Bronchial epithelial cell (primary cell): ENCODE measurements at regions not wholly inside any gene's neighbourhood (a gene's known extent, or its start where the extent isn't known, plus 50 kb on each side); places are given as distances from the start of the nearest gene placed in this dataset.

Experiments used
- DNase-seq: peaks from one replicate; pipeline ENCODE4 v3.0.0-alpha.2; 2010; ENCODE audit warnings: low read depth
- FAIRE-seq: peaks from 2 replicates; lab custom pipeline; 2011; peaks lifted over from hg19 to GRCh38; lab: Jason Lieb, UNC
- H3K27me3 ChIP-seq: 2 replicates; pipeline ENCODE4 v1.5.1; 2011; ENCODE audit warnings: low read length; ENCODE audit not compliant: control insufficient read depth, insufficient read depth
- H3K36me3 ChIP-seq: 2 replicates; pipeline ENCODE4 v1.5.1; 2011; ENCODE audit warnings: low read length; ENCODE audit not compliant: control insufficient read depth, insufficient read depth
- H3K4me3 ChIP-seq: 2 replicates; pipeline ENCODE4 v1.5.1; 2011; ENCODE audit warnings: mild to moderate bottlenecking, low read depth, low read length, control low read depth
- TF ChIP-seq, protein P1 (sequence below): IDR thresholded peaks from 2 replicates; pipeline ENCODE4 v1.5.1; 2011; ENCODE audit warnings: mild to moderate bottlenecking, moderate library complexity, low read length, control low read depth, inconsistent platforms; ENCODE audit not compliant: insufficient read depth, severe bottlenecking

DNA sequence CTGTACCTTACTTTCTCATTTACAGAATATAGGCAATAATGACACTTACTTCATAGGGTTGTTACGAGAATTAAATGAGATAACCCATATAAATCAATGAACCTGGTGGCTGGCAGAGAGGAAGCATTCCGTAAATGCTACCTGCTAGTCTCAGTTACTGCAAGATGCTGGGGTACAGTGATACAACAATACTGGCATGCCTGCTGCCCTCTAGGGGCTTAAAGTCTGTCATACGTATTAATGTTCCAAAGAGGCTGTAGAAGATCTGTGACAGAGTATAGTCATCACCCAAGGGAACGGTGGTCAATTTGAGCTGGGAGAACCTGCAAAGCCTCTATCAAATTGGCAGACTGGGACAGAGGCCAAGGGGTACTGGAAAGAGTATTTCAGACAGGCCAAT is 421.5 kb downstream of the GPAM start:
- FAIRE-seq (no peak), DNase-seq (no peak)
- Histone ChIP-seq H3K4me3 (no peak overlapping the region), H3K27me3 (no peaks in the 10 kb centered on the region), H3K36me3 (no peaks in the 10 kb centered on the region)
- TF ChIP-seq, protein P1, sequence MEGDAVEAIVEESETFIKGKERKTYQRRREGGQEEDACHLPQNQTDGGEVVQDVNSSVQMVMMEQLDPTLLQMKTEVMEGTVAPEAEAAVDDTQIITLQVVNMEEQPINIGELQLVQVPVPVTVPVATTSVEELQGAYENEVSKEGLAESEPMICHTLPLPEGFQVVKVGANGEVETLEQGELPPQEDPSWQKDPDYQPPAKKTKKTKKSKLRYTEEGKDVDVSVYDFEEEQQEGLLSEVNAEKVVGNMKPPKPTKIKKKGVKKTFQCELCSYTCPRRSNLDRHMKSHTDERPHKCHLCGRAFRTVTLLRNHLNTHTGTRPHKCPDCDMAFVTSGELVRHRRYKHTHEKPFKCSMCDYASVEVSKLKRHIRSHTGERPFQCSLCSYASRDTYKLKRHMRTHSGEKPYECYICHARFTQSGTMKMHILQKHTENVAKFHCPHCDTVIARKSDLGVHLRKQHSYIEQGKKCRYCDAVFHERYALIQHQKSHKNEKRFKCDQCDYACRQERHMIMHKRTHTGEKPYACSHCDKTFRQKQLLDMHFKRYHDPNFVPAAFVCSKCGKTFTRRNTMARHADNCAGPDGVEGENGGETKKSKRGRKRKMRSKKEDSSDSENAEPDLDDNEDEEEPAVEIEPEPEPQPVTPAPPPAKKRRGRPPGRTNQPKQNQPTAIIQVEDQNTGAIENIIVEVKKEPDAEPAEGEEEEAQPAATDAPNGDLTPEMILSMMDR: no peak

DNA sequence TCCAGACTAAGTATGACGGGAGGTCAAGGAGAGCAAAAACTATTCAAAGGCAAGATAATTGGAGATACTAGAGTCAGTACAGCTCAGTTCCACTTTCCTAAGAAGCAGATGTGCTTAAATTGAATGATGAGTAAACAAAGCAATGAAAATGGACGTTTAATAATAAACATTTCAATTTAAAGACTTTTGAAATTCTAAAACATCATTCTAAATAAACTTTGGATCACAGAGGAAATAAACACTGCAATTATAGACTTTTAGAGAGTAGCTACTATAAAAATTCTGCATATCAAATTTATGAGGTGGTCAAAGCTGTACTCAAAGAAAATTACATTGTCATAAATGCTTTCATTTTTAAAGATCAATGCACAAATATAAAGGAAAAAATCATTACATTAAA is 418.3 kb downstream of the GPAM start:
- DNase-seq: no peak
- Histone ChIP-seq H3K4me3 (no peak overlapping the region), H3K36me3 (no peaks in the 10 kb centered on the region), H3K27me3 (no peaks in the 10 kb centered on the region)
- TF ChIP-seq, protein P1: no peak
- FAIRE-seq: no peak

DNA sequence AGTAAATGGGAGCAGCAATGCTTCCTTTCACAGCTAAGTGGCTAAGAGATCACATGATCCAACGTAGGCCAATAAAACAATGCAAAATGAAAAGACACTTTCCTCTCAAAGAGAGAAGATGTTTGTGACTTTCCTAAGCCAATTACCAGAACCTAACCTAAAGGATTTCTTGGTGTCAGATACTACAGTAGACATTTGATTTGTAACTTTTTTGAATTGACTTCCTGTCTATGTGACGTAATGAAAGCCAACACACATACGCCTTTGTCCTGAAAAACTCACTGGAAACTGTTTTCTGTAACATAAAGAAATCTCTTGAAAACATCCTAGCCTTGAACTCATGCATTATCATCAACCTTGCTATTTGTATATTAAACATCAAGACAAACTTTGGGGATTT is 417.1 kb downstream of the GPAM start:
- Histone ChIP-seq H3K36me3 (no peaks in the 10 kb centered on the region), H3K4me3 (no peak overlapping the region), H3K27me3 (no peaks in the 10 kb centered on the region)
- no peak for FAIRE-seq
- TF ChIP-seq, protein P1: no peak
- DNase-seq: no peak

DNA sequence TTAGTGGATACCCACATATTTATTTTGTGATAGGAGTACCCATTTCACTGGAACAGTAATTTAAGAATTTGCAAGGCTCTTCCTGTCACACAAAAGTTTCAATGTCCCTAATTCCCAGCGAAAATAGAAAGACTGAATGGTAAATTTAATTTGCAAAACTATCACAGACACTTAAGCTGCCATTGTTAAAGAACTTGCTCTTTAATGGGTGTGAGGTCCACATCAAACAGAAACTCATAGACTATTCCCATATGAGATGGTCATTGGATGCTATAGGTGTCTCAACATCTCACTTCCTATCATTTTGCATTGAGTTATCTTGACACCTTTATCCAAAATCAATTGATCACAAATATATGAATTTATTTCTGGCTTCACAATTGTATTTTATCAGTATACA is 415.9 kb downstream of the GPAM start:
- DNase-seq: no peak
- Histone ChIP-seq H3K27me3 (no peaks in the 10 kb centered on the region), H3K36me3 (no peaks in the 10 kb centered on the region), H3K4me3 (no peak overlapping the region)
- TF ChIP-seq, protein P1: no peak
- no peak for FAIRE-seq

DNA sequence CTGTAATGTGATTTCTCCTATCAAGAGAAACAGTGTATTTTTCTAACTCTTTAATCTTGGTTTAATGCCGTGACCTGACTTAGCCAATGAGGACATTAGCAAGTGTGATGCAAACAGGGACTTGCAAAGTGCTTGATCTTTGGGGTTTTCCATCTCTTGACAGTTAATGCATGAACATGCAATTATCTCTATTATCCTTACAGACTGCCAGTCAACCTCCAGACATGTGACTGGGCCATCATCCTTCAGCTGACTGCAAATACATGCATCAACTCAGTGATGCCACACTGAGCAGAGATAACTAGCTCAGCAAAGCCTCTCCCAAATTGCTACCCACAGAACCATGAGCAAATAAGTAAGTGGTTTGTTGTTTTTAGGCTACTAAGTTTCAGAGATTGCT is 409.6 kb downstream of the GPAM start:
- TF ChIP-seq, protein P1: no peak
- DNase-seq: no peak
- no peak for FAIRE-seq

DNA sequence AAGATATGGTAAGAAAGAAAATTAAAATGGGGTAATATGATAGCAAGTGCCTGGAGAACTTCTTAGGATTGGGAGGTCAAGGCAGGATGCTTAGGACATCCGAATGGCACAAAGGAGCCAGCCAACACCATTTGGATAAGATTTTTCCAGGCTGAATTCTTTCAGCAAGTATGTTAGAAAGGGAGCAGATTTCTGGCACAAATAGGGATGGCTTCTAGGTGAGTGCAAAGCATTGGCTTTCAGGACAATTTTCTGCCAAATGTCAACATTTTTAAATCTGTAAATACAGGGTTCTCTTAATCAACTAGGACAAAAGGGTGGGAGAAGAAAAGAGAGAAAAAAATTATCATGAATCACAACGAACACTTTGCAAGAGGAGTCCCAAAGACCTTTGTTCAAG is 409.1 kb downstream of the GPAM start:
- no peaks in the 10 kb centered on the region for H3K36me3 ChIP-seq
- TF ChIP-seq, protein P1: no peak
- FAIRE-seq (no peak), DNase-seq (no peak)
- H3K4me3 ChIP-seq: no peak overlapping the region
- H3K27me3 ChIP-seq: no peaks in the 10 kb centered on the region

More for the DNA sequence above, 409.6 kb downstream of the GPAM start:
- H3K4me3 ChIP-seq: no peak overlapping the region
- H3K36me3 ChIP-seq: no peaks in the 10 kb centered on the region
- H3K27me3 ChIP-seq: no peaks in the 10 kb centered on the region
